RCC 7860 (cell line): ENCODE measurements at regions not wholly inside any gene's neighbourhood (a gene's known extent, or its start where the extent isn't known, plus 50 kb on each side); places are given as distances from the start of the nearest gene placed in this dataset.

Source experiments
- DNase-seq: peaks from one replicate; pipeline ENCODE4 v3.0.0-alpha.2; 2015; ENCODE audit warnings: low spot score
- FAIRE-seq: peaks from 2 replicates; lab custom pipeline; 2012; peaks lifted over from hg19 to GRCh38; lab: Jason Lieb, UNC

DNA sequence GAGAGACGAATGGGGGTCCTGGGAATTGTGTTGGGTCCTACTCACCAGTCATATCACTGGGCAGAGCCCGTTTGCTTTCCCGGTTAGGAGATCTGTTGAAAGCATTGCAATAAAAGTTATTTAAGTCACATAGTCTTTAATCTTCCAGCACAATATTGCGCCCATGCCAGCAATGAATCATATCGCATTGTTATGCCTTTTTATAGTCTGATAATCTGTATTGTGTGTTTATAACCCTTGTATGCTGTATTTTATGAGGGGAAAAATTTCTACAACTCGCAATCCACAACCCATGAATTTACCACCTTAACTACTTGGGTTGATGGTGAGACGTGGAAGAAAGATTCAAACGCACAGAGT is 211.9 kb upstream of the SMIM21 start:
- FAIRE-seq = no peak

DNA sequence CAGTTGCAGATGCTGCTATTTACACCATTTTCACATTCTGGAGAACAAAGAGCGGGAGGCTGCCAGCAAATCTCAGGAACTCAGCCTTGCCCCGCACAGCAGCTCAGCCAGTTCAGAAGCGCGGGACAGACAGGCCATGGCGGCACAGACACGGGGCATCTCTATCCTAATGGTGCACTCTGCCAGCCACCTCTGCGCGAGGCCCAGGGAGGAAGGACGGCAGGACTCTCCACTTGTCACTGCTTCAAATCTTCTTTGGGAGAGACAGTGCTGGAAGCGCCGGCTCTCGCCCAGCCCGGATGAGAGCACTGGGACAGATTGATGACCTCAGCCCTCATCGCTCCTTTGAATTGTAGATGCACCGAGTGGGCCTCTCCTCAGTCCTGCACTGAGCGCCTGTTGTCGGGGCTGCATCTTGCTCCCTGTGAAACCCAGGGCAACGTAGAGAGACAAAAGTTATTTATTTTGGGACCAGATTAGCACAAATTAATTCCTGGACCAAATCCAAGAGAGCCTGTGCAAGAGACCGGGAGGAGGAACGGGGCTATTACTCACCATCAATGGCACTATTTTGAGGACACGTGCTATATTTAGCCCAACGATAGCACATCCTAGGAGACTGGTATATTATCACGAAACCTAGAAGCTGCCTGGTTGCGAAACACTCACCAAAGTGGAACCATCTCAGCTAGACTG is 211.4 kb upstream of the SMIM21 start:
- no peak for FAIRE-seq

More for the DNA sequence above, 211.9 kb upstream of the SMIM21 start:
- no peak for DNase-seq

GRCh38 chr18:75638223-75638775 is 210.8 kb upstream of the SMIM21 start:
- FAIRE-seq (no peak), DNase-seq (no peak)

More for the DNA sequence above, 211.4 kb upstream of the SMIM21 start:
- no peak for DNase-seq

DNA sequence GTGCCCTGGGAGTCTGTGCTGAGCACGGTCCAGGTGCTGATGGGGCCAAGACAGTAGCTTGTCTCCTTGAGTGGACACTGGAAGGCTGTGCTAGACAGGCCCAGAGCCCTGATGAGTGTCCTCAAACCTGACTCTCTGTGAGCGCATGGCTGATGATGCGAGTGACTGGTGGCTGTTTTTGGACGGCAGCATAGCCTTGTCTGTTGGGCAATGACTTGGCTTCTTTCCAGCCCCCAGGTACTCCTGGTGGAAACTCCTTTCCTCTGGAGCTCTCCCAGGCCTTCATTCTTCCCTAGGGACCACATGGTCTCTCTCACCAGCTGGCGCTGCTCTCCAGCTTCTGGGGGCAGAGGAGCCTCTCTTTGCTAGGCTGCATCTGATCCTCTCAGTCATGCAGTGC is 207.6 kb upstream of the SMIM21 start:
- DNase-seq (no peak), FAIRE-seq (no peak)

DNA sequence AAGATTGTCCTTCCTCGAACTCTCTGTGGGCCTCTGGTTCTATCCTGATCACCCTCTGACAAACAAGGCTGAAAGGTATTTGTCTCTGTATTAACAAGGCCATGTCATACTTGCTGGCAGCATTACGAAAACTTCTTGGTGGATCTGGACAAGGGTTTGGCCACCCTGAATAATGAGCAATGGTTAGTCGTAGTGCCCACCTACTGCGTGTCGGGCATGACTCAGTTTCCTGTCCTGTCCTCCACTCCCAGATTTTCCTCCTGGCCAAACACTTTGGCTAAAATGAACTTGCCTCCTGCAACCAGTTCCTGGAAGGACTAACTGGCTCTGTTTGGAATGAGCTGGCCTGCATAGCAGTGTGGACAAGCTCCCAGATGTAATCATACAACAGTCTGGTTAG is 198.5 kb upstream of the SMIM21 start:
- FAIRE-seq = no peak

GRCh38 chr18:75624869-75625268 is 197.4 kb upstream of the SMIM21 start:
- DNase-seq = peak; percentile 28
- FAIRE-seq = no peak

More for the DNA sequence above, 198.5 kb upstream of the SMIM21 start:
- DNase-seq = peak; percentile 50

DNA sequence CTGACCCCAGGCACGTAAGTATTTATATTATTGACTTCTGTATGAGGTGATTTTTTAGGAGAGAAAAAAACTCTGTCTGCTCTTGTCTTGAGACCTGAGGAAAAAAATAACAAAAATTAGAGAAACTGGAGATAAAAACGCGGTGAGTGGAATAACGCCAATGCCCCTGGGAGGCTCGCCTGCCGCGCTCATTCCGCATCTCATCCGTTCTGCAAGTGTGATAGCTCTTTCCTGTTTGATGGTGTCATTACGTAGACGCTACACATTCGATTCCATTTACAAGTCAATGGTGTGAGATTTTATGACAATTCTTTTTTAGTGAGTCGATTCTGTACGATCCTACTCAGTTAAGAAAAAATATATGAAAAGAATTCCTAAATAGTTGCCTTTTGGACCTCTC is 194.3 kb upstream of the SMIM21 start:
- DNase-seq (no peak), FAIRE-seq (no peak)

GRCh38 chr18:75618146-75618545 is 190.6 kb upstream of the SMIM21 start:
- no peak for FAIRE-seq
- no peak for DNase-seq

GRCh38 chr18:75612456-75612855 is 185.0 kb upstream of the SMIM21 start:
- DNase-seq (no peak), FAIRE-seq (no peak)

DNA sequence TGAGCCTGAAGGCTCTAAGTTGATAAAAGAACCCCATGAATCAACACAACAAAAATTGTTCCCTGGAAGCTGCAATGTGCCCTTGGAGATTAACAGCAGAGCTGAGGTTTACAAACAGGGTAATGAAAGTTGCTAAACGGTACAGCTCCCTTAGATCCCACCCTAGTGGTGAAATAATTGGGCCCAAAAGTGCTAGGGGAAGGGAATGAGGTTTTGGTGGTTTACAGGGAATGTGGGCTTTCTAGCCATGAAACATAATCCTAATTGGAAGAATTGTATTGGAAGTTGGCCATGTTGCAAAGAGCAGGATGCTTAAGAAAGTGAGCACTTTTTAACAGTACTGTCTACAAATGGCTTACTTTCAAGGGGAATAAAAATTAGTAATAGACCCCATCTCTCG is 180.2 kb upstream of the SMIM21 start:
- DNase-seq (no peak), FAIRE-seq (no peak)

- DNase-seq (no peak), FAIRE-seq (no peak)
These were observed 165.0 kb upstream of the SMIM21 start for GRCh38 chr18:75592527-75592926.

DNA sequence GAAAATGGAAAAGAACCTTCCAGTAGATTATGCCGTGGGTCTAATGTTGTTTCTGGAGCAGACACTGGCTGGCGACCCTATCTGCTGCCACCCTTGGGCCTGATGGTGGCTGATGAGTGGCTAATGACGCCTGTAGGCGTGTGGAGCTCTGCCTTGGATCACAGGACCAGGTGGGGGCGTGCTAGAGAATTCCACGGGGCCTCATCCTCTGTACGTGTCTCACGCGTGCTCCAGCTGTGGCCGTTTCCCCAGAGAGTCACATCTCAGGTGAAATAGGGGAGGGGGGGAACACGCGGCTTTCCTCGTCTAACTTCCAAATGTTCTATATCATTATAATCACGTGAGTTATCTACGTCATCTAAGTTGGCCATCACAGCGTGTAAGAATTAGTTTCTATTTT is 160.9 kb upstream of the SMIM21 start:
- no peak for DNase-seq
- FAIRE-seq = no peak

GRCh38 chr18:75587131-75587530 is 159.6 kb upstream of the SMIM21 start:
- FAIRE-seq = no peak
- DNase-seq = no peak

GRCh38 chr18:75586130-75586889 is 158.8 kb upstream of the SMIM21 start:
- no peak for FAIRE-seq
- no peak for DNase-seq

DNA sequence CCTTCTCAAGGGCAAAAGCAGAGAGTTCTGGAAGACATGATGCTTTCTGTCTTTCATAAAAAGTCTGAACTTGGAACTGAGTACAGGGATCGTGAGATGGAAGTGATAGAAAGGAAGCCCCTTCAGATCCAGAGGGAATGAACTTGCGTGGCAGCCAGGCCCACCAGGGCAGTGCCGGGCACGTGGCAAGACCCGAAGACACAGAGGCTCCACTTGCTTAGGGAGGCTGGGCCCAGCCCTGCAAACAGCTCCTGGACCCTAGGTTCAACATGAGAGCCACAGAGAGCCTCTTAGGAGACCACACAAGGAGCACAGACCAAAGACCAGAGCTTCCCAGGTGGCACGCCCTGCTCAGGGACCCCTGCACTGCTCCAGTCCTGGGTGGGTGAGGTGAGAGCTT is 155.4 kb upstream of the SMIM21 start:
- no peak for FAIRE-seq

GRCh38 chr18:75582406-75582821 is 154.9 kb upstream of the SMIM21 start:
- DNase-seq (no peak), FAIRE-seq (no peak)

More for the DNA sequence above, 155.4 kb upstream of the SMIM21 start:
- no peak for DNase-seq

DNA sequence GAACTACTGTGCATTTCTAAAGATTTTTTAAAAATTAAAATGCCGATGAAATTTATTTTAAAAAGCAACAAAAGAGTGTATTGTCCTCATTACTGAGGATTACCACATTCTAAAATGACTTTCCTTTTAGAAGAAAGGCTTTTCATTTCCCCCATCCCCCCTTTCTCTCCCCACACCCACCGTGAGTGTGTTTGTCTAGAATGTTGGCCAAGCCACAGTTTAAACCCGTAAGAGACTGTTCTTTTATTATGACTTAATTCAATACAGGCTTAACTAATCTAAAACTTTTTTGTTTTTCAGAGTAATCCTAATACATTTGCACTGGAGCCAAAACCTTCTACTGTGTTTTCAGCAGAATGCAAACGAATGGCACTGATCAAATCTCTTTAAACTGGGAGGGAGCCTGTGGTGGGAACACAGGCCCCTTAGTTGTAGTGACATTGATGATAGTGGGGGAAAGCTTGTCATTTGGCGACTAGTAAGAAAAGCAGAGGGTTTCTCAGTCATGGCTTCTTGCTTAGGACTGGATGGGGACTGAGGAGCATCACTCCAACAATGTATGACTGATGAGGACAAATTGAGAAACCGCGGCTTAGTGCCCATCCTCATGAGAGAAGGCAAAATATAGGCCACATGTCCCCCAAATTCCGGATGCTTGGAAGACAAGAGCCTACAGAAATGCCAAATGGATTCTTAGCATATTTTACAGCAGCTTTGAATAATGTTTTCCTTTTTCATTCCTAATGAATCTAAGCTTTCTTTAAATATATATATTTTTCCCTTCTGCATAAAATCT is 154.0 kb upstream of the SMIM21 start:
- no peak for FAIRE-seq
- DNase-seq = no peak

- no peak for DNase-seq
- FAIRE-seq = no peak
These were observed 146.7 kb upstream of the SMIM21 start for GRCh38 chr18:75574187-75574586.

DNA sequence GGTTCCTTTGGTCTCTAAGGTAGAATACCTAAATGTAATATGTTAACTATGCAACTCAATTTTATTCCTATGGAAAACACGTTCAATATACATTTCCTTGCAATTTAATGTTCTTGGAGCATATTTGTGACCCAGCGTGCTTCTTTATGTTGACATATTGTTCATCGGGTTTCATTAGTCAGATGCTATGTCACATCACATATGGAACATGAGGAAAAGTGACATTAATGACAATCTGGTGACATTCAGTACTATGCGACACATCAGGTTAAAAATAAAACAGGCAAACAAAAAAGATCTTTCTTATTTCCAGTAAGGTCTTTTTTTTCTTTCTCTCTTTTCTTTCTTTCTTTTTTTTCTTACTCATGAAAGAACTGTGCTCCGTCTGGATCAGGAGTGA is 135.6 kb upstream of the SMIM21 start:
- DNase-seq = no peak
- no peak for FAIRE-seq

- no peak for DNase-seq
- FAIRE-seq = no peak
These were observed 134.7 kb upstream of the SMIM21 start for GRCh38 chr18:75562216-75562615.

GRCh38 chr18:75558790-75559189 is 131.3 kb upstream of the SMIM21 start:
- DNase-seq (no peak), FAIRE-seq (no peak)
